Activated CD4-positive, alpha-beta T cell treated with anti-CD3 and anti-CD28 coated beads, Interleukin-2, amount 10 ng/mL, durations not matched to agents 24 days and 14 days (primary cell): ENCODE measurements at regions not wholly inside any gene's neighbourhood (a gene's known extent, or its start where the extent isn't known, plus 50 kb on each side); places are given as distances from the start of the nearest gene placed in this dataset.

Source experiments
- DNase-seq: peaks from one replicate; pipeline ENCODE4 v3.0.0; 2022
- H3K27ac Mint-ChIP-seq: one replicate; pipeline ENCODE4 v1.8.0; 2022; ENCODE audit warnings: mild to moderate bottlenecking, mixed read lengths
- H3K27me3 Mint-ChIP-seq: one replicate; pipeline ENCODE4 v1.8.0; 2022; ENCODE audit warnings: mixed read lengths
- H3K36me3 Mint-ChIP-seq: one replicate; pipeline ENCODE4 v1.8.0; 2022; ENCODE audit warnings: low read depth, mild to moderate bottlenecking, mixed read lengths
- H3K4me1 Mint-ChIP-seq: one replicate; pipeline ENCODE4 v1.8.0; 2021; ENCODE audit warnings: mixed read lengths
- H3K4me3 Mint-ChIP-seq: one replicate; pipeline ENCODE4 v1.8.0; 2022; ENCODE audit warnings: mild to moderate bottlenecking, moderate library complexity, mixed read lengths
- H3K9me3 Mint-ChIP-seq: one replicate; pipeline ENCODE4 v1.8.0; 2021; ENCODE audit warnings: mixed read lengths
- intact Hi-C: fragments of 100-400 bp; cut with micrococcal nuclease; formaldehyde crosslinking; loops from one replicate; pipeline ENCODE4 v1.15.1; 2023

GRCh38 chr5:98425640-98426039 lies 347.8 kb upstream of the RGMB start:
- Mint-ChIP-seq H3K36me3 (no peaks in the 10 kb centered on the region), H3K27ac (no peak overlapping the region), H3K4me1 (peaks cover 6% of the 10 kb centered on the region), H3K27me3 (peaks cover 4% of the 10 kb centered on the region), H3K9me3 (peaks cover 3% of the 10 kb centered on the region), H3K4me3 (no peak overlapping the region)
- DNase-seq: no peak
- intact Hi-C loops: no loop called here

DNA sequence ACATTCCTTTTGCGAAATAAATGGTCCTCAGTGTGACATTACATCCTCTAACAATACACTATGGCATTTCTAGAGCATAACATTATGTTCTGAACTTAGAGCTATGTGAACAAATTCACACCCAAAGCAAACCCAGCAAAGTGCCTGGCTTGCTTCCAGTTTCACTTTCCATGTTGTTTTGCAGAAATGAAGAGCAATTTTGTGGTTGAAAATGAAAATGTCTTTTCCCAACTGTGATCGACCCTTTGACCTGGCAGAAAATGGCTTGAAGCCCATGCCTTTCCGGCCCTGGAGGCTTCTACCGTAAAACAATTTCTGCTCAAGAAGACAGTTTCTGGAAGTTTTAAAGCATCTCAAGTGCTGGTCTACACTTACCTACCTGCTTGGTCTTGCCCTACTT lies 344.7 kb upstream of the RGMB start:
- Mint-ChIP-seq H3K27me3 (peaks cover 6% of the 10 kb centered on the region), H3K27ac (no peak overlapping the region), H3K9me3 (peaks cover 3% of the 10 kb centered on the region), H3K36me3 (no peaks in the 10 kb centered on the region), H3K4me3 (no peak overlapping the region), H3K4me1 (peaks cover 6% of the 10 kb centered on the region)
- peak; percentile 60 for DNase-seq
- intact Hi-C loops: no loop called here

DNA sequence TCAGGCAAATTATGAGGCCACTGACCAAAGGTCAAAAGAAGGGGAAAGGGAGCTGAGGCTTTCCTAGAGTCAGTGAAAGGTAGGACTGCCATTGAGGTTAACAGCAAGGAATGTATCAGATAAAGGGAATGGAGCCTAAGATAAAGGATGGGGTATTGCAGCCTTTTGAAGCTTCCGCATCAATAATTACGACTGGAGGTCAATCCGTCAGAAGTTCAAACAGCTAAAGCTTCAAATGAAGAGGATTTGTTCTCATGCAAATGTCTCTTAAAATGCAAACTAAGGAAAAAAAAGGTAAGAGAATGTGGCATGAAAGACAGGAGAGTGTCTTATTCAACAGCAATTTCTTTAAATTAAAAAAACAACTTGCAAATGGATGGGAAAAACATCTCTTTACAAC lies 341.1 kb upstream of the RGMB start:
- Mint-ChIP-seq H3K4me1 (peaks cover 6% of the 10 kb centered on the region), H3K36me3 (no peaks in the 10 kb centered on the region), H3K27me3 (peaks cover 6% of the 10 kb centered on the region), H3K4me3 (no peak overlapping the region), H3K27ac (no peak overlapping the region), H3K9me3 (peaks cover 3% of the 10 kb centered on the region)
- intact Hi-C loops: no loop called here
- DNase-seq: no peak

DNA sequence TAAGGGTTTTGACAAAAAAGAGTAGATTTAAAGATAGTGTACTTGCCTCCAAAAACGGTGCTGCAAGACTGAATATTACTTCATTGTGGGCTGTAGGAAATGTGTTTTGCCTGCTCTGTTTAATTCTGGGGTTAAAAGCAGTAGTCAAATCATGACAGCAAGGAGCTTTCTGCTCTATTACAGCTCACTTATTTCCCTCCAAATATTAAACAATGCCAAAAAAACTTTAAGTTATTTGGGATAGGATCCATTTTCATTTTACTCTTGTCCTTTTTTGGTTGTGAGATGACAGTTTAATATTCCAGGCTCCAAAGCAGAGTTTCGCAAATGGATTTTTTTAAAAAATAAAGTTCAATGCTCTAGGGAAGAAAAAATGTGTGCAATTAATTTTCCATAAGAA lies 340.4 kb upstream of the RGMB start:
- no peaks in the 10 kb centered on the region for H3K36me3 Mint-ChIP-seq
- DNase-seq: no peak
- peaks cover 6% of the 10 kb centered on the region for H3K4me1 Mint-ChIP-seq
- peaks cover 6% of the 10 kb centered on the region for H3K27me3 Mint-ChIP-seq
- H3K27ac Mint-ChIP-seq: no peak overlapping the region
- no peak overlapping the region for H3K4me3 Mint-ChIP-seq
- H3K9me3 Mint-ChIP-seq: peaks cover 3% of the 10 kb centered on the region
- intact Hi-C loops: no loop called here

DNA sequence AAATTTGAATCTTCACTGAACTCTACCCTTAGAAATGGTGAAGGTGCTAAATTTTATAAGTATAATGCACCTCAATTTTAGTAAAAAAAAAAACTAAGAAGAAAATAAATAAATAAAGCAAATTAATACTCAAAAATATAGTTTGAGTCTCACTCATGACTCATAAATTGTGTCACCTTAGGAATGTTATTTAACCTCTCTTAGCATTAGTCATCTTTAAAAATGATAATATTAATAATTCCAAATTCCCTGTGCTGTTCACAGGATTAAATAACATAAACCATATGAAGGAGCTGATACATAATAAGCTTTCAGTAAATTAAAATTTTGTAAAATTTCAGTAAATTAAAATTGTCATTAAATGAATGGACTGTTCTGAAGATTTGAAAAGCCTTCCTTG lies 339.8 kb upstream of the RGMB start:
- Mint-ChIP-seq H3K27me3 (peaks cover 6% of the 10 kb centered on the region), H3K27ac (no peak overlapping the region), H3K9me3 (peaks cover 3% of the 10 kb centered on the region), H3K36me3 (no peaks in the 10 kb centered on the region), H3K4me3 (no peak overlapping the region), H3K4me1 (peaks cover 5% of the 10 kb centered on the region)
- no peak for DNase-seq
- intact Hi-C loops: no loop called here

- intact Hi-C loops: no loop called here
- Mint-ChIP-seq H3K27me3 (peaks cover 2% of the 10 kb centered on the region), H3K4me1 (no peaks in the 10 kb centered on the region), H3K9me3 (peaks cover 5% of the 10 kb centered on the region), H3K4me3 (no peak overlapping the region), H3K27ac (no peak overlapping the region), H3K36me3 (no peaks in the 10 kb centered on the region)
- no peak for DNase-seq
Measured at GRCh38 chr5:98436667-98437066, 336.8 kb upstream of the RGMB start.

- intact Hi-C loops: no loop called here
- Mint-ChIP-seq H3K9me3 (peaks cover 14% of the 10 kb centered on the region), H3K27me3 (no peaks in the 10 kb centered on the region), H3K27ac (no peak overlapping the region), H3K36me3 (no peaks in the 10 kb centered on the region), H3K4me1 (no peaks in the 10 kb centered on the region), H3K4me3 (no peak overlapping the region)
- no peak for DNase-seq
Measured at GRCh38 chr5:98442448-98442847, 331.0 kb upstream of the RGMB start.

DNA sequence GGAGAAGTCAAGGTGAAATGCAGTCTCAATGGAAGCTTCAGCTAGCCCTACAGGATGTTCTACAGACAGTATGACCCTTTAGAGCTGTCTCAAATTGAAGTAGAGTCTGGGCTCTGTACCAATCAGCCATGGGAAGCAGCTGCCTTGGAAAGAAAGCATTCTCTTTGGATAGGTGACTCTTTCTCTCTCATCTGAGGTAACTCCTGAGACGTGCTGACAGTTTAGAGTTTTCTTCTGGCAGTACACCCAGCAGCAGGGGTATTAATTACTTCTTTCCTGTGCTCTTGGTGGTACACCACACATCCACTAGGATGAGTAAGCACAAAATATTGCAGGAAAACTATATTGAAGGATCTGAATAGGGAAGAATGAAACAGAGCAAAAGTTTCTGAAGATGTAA lies 329.6 kb upstream of the RGMB start:
- no peaks in the 10 kb centered on the region for H3K36me3 Mint-ChIP-seq
- peaks cover 14% of the 10 kb centered on the region for H3K9me3 Mint-ChIP-seq
- H3K27me3 Mint-ChIP-seq: no peaks in the 10 kb centered on the region
- no peak for DNase-seq
- H3K4me3 Mint-ChIP-seq: no peak overlapping the region
- H3K4me1 Mint-ChIP-seq: no peaks in the 10 kb centered on the region
- no peak overlapping the region for H3K27ac Mint-ChIP-seq
- intact Hi-C loops: no loop called here

DNA sequence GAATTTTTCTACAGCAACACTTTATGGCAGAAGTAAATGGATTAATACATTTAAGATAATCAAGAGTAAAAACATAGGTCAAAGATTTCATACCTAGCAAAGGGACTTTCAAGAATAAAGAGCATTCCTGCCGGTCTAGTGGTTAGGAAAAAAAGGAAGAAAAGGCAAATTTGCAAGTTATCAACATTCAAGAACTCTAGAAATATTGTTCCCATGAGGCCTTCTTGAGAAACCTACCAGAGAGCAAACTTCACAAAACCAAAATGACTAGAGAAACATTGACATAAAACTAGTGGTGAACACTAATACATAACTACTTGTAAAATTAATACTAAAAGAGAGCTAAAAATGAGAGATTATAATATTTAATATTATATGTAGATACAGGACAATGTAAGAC lies 320.2 kb upstream of the RGMB start:
- Mint-ChIP-seq H3K4me1 (no peaks in the 10 kb centered on the region), H3K4me3 (no peak overlapping the region), H3K27me3 (no peaks in the 10 kb centered on the region), H3K36me3 (no peaks in the 10 kb centered on the region), H3K27ac (no peak overlapping the region), H3K9me3 (no peaks in the 10 kb centered on the region)
- intact Hi-C loops: no loop called here
- DNase-seq: no peak

GRCh38 chr5:98454407-98454806 lies 319.1 kb upstream of the RGMB start:
- H3K9me3 Mint-ChIP-seq: no peaks in the 10 kb centered on the region
- no peaks in the 10 kb centered on the region for H3K4me1 Mint-ChIP-seq
- intact Hi-C loops: no loop called here
- no peaks in the 10 kb centered on the region for H3K36me3 Mint-ChIP-seq
- no peak overlapping the region for H3K4me3 Mint-ChIP-seq
- no peaks in the 10 kb centered on the region for H3K27me3 Mint-ChIP-seq
- no peak overlapping the region for H3K27ac Mint-ChIP-seq
- no peak for DNase-seq

DNA sequence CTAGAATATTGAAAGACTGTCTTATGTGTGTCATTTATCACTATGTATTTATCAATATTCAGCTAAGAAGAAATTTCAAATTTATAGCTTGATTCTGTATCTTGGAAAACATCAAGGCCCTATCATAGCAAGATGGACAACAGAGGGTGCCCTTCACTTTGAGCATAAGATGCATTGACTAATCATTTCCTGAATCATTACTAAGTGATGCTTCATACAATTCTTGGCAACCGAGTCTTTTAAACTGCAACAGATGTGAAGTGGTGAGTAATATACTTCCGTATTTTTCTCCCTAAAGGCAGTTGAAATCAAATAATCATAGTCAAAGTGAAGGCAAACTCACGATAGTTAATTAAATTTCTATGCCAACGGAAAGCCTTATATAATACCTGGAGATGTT lies 318.6 kb upstream of the RGMB start:
- intact Hi-C loops: no loop called here
- Mint-ChIP-seq H3K27ac (no peak overlapping the region), H3K27me3 (no peaks in the 10 kb centered on the region), H3K4me3 (no peak overlapping the region), H3K4me1 (no peaks in the 10 kb centered on the region), H3K36me3 (no peaks in the 10 kb centered on the region), H3K9me3 (no peaks in the 10 kb centered on the region)
- no peak for DNase-seq

GRCh38 chr5:98455665-98456064 lies 317.8 kb upstream of the RGMB start:
- no peaks in the 10 kb centered on the region for H3K4me1 Mint-ChIP-seq
- no peak overlapping the region for H3K4me3 Mint-ChIP-seq
- no peak overlapping the region for H3K27ac Mint-ChIP-seq

DNA sequence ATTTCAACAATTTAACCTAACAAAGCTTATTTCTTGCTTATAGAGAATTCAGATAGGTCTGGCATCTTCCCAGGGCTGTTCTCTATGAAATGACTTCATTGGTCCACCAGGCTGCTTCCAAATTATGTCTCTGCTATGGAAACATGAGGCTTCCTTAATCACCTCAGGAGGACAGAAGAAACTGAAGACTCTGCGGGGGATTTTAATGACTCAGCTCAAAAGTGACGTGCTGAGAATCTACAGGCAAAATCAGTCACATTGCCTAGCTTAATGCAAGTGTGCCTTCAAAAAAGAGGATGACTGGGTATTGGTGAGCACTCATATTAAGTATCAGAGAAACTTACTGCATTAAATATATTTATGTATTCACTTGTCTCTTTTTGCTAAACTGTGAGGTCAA lies 315.5 kb upstream of the RGMB start:
- no peak for DNase-seq
- no peaks in the 10 kb centered on the region for H3K9me3 Mint-ChIP-seq
- no peak overlapping the region for H3K27ac Mint-ChIP-seq
- no peak overlapping the region for H3K4me3 Mint-ChIP-seq
- intact Hi-C loops: no loop called here
- no peaks in the 10 kb centered on the region for H3K4me1 Mint-ChIP-seq
- H3K36me3 Mint-ChIP-seq: no peaks in the 10 kb centered on the region
- H3K27me3 Mint-ChIP-seq: no peaks in the 10 kb centered on the region

More at GRCh38 chr5:98455665-98456064, 317.8 kb upstream of the RGMB start:
- intact Hi-C loops: no loop called here
- Mint-ChIP-seq H3K36me3 (no peaks in the 10 kb centered on the region), H3K27me3 (no peaks in the 10 kb centered on the region), H3K9me3 (no peaks in the 10 kb centered on the region)
- DNase-seq: no peak

DNA sequence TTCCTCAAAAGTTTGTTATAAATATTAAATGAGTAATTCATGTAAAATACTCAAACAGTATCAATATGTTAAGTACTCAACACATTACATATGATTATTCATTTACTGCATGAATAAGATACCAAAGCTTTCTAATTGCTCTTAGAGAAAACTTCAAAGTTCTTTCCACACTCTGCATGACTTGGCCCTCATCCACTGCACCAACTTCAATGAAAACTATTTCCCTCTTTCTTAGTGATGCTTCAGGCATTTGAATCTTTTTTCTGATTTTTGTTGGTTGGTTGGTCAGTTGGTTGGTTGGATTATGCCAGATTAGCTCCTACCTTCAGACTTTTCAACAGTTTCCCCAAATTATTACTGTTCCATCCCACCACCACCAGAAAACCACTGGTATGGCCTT lies 314.7 kb upstream of the RGMB start:
- Mint-ChIP-seq H3K36me3 (no peaks in the 10 kb centered on the region), H3K9me3 (no peaks in the 10 kb centered on the region)

GRCh38 chr5:98460536-98460935 lies 312.9 kb upstream of the RGMB start:
- Mint-ChIP-seq H3K9me3 (no peaks in the 10 kb centered on the region), H3K4me3 (no peak overlapping the region), H3K36me3 (no peaks in the 10 kb centered on the region), H3K4me1 (no peaks in the 10 kb centered on the region), H3K27ac (no peak overlapping the region), H3K27me3 (no peaks in the 10 kb centered on the region)
- intact Hi-C loops: no loop called here
- DNase-seq: no peak

More for the DNA sequence above, 314.7 kb upstream of the RGMB start:
- no peak for DNase-seq
- Mint-ChIP-seq H3K4me1 (no peaks in the 10 kb centered on the region), H3K27me3 (no peaks in the 10 kb centered on the region), H3K27ac (no peak overlapping the region), H3K4me3 (no peak overlapping the region)
- intact Hi-C loops: no loop called here
